CD14-positive monocyte (primary cell): ENCODE measurements at regions not wholly inside any gene's neighbourhood (a gene's known extent, or its start where the extent isn't known, plus 50 kb on each side); places are given as distances from the start of the nearest gene placed in this dataset.

Experiments
- DNase-seq, 3 donors: peaks; one replicate each; pipeline ENCODE4 v3.0.0-alpha.2; 2011 to 2022
- H2AFZ ChIP-seq: 2 replicates; pipeline ENCODE4 v1.6.0; 2012; ENCODE audit warnings: mild to moderate bottlenecking, low read depth, low read length, inconsistent platforms; ENCODE audit not compliant: insufficient read depth, poor library complexity, severe bottlenecking
- H3K27ac ChIP-seq, 2 donors: 1 replicate in 1 of 2; 2 replicates in 1 of 2; pipeline ENCODE4 v1.5.1; 2012 to 2013; ENCODE audit warnings: low read length in 2 of 2, control low read depth in 1 of 2, inconsistent platforms in 1 of 2, low read depth in 1 of 2, mild to moderate bottlenecking in 1 of 2
- H3K27me3 ChIP-seq, 2 donors: one replicate each; pipeline versions ENCODE4 v1.6.0 to v1.6.1; 2011 to 2013; ENCODE audit warnings: low read length in 2 of 2; ENCODE audit not compliant: control insufficient read depth in 2 of 2, insufficient read depth in 2 of 2
- H3K36me3 ChIP-seq, 2 donors: replicated peaks in 1 of 2; 1 replicate in 1 of 2; 2 replicates in 1 of 2; pipeline versions ENCODE4 v1.5.1 to v1.6.1; 2012 to 2013; ENCODE audit warnings: low read length in 2 of 2, control low read depth in 1 of 2, inconsistent platforms in 1 of 2, mild to moderate bottlenecking in 1 of 2; ENCODE audit not compliant: insufficient read depth in 2 of 2, control insufficient read depth in 1 of 2
- H3K4me1 ChIP-seq, 2 donors: 1 replicate in 1 of 2; 2 replicates in 1 of 2; pipeline versions ENCODE4 v1.5.1 to v1.6.1; 2012 to 2013; ENCODE audit warnings: low read length in 2 of 2, control low read depth in 1 of 2, inconsistent platforms in 1 of 2, mild to moderate bottlenecking in 1 of 2, moderate library complexity in 1 of 2; ENCODE audit not compliant: insufficient read depth in 2 of 2, control insufficient read depth in 1 of 2
- H3K4me2 ChIP-seq: replicated peaks from 2 replicates; pipeline ENCODE3; 2012; ENCODE audit warnings: low read length, moderate library complexity, mild to moderate bottlenecking; ENCODE audit not compliant: poor library complexity, severe bottlenecking; ENCODE audit errors: extremely low read depth
- H3K4me3 ChIP-seq, 3 experiments: fragments of 200-600 bp in 1 of 3; sonication (generic) in 1 of 3; replicated peaks in 1 of 3; 1 replicate in 2 of 3; 2 replicates in 1 of 3; pipeline ENCODE4 v1.5.1; 2011 to 2013; ENCODE audit warnings: low read length in 3 of 3, mild to moderate bottlenecking in 3 of 3, control low read depth in 2 of 3, low read depth in 2 of 3, inconsistent platforms in 1 of 3, moderate library complexity in 1 of 3
- H3K79me2 ChIP-seq: 2 replicates; pipeline ENCODE4 v1.6.0; 2012; ENCODE audit warnings: mild to moderate bottlenecking, control low read depth, inconsistent platforms, low read length, moderate library complexity; ENCODE audit not compliant: insufficient read depth
- H3K9ac ChIP-seq: 2 replicates; pipeline ENCODE4 v1.6.0; 2017; ENCODE audit warnings: low read length, mild to moderate bottlenecking; ENCODE audit not compliant: insufficient read depth, poor library complexity, severe bottlenecking
- H3K9me3 ChIP-seq, 2 donors: replicated peaks in 1 of 2; 1 replicate in 1 of 2; 2 replicates in 1 of 2; pipeline versions ENCODE4 v1.5.1 to v1.6.1; 2012 to 2013; ENCODE audit warnings: low read length in 2 of 2, control low read depth in 1 of 2; ENCODE audit not compliant: control insufficient read depth in 1 of 2, insufficient read depth in 1 of 2
- H4K20me1 ChIP-seq: 2 replicates; pipeline ENCODE4 v1.6.0; 2012; ENCODE audit warnings: mild to moderate bottlenecking, low read length, control low read depth, moderate library complexity; ENCODE audit not compliant: insufficient read depth
- H3K27ac Mint-ChIP-seq, 7 donors: one replicate each; pipeline ENCODE4 v1.8.0; 2020; ENCODE audit warnings: mild to moderate bottlenecking in 7 of 7, mixed read lengths in 7 of 7, moderate library complexity in 6 of 7, inconsistent platforms in 2 of 7
- H3K27me3 Mint-ChIP-seq, 3 donors: one replicate each; pipeline ENCODE4 v1.8.0; 2021 to 2022; ENCODE audit warnings: low read depth in 3 of 3, mild to moderate bottlenecking in 3 of 3, mixed read lengths in 3 of 3, moderate library complexity in 3 of 3, inconsistent platforms in 1 of 3
- H3K36me3 Mint-ChIP-seq, 2 donors: one replicate each; pipeline ENCODE4 v1.8.0; 2020; ENCODE audit warnings: mixed read lengths in 2 of 2, inconsistent platforms in 1 of 2, mild to moderate bottlenecking in 1 of 2
- H3K4me1 Mint-ChIP-seq: one replicate; pipeline ENCODE4 v1.8.0; 2020; ENCODE audit warnings: mild to moderate bottlenecking, mixed read lengths
- H3K4me3 Mint-ChIP-seq, 2 donors: one replicate each; pipeline ENCODE4 v1.8.0; 2020; ENCODE audit warnings: mild to moderate bottlenecking in 2 of 2, mixed read lengths in 2 of 2, moderate library complexity in 1 of 2
- H3K9me3 Mint-ChIP-seq, 7 donors: one replicate each; pipeline ENCODE4 v1.8.0; 2020 to 2022; ENCODE audit warnings: mixed read lengths in 7 of 7, mild to moderate bottlenecking in 6 of 7, moderate library complexity in 6 of 7, inconsistent platforms in 2 of 7
- WGBS: methylation state at CpG from one replicate; pipeline ENCODE4 v1.1.5; 2013; ENCODE audit warnings: missing lambda C conversion rate; ENCODE audit not compliant: insufficient coverage; 5-methylcytosine and 5-hydroxymethylcytosine counted together
- intact Hi-C, 2 donors: fragments of 100-400 bp; cut with micrococcal nuclease; formaldehyde crosslinking; loops; one replicate each; pipeline versions ENCODE4 v1.15.0 to v1.15.1; 2023
- TF ChIP-seq, protein P1 (sequence below): fragments of 200-600 bp; IDR thresholded peaks from one replicate; pipeline ENCODE4 v1.8.0; 2022; ENCODE audit warnings: antibody characterized with exemption, mild to moderate bottlenecking

DNA sequence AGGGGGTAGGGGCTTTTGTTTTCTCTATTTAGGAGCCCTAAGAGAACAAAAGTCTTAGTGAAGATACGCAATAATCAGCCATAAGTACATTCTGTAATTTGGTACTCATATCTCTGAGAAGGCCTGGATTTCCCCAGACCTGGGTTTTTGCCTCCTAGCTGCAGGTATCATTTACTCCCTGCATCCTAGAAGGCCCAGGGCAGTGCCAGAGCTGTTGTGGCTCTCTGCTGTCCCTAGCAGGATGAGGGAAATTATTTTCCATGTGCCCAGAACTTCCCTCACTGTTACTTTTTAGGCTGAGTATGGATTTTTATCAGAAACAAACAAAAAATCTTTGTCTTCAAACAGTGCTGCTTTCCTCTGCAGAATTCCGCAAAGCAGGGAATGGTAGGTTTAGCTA, 192.5 kb upstream of the SYT1 start:
- H3K9me3 ChIP-seq = no peaks in the 10 kb centered on the region
- no peak overlapping the region for H3K27ac ChIP-seq
- no peaks in the 10 kb centered on the region for H3K27me3 ChIP-seq
- no peak overlapping the region for H3K9ac ChIP-seq
- no peak overlapping the region for H2AFZ ChIP-seq
- Mint-ChIP-seq H3K36me3 (no peaks in the 10 kb centered on the region), H3K4me3 (no peak overlapping the region), H3K27ac (no peak overlapping the region), H3K27me3 (peaks cover 0 to 3% (median 2%) of the 10 kb centered on the region in 3 donors), H3K4me1 (no peaks in the 10 kb centered on the region), H3K9me3 (peaks cover 0 to 2% (median 0%) of the 10 kb centered on the region in 7 donors)
- no peak for DNase-seq
- WGBS = no CpG with 5 or more reads among the region's 2 CpGs
- H3K4me1 ChIP-seq = no peaks in the 10 kb centered on the region
- H4K20me1 ChIP-seq = no peaks in the 10 kb centered on the region
- no peaks in the 10 kb centered on the region for H3K79me2 ChIP-seq
- no peak overlapping the region for H3K4me2 ChIP-seq
- no peaks in the 10 kb centered on the region for H3K36me3 ChIP-seq
- TF ChIP-seq, protein P1, sequence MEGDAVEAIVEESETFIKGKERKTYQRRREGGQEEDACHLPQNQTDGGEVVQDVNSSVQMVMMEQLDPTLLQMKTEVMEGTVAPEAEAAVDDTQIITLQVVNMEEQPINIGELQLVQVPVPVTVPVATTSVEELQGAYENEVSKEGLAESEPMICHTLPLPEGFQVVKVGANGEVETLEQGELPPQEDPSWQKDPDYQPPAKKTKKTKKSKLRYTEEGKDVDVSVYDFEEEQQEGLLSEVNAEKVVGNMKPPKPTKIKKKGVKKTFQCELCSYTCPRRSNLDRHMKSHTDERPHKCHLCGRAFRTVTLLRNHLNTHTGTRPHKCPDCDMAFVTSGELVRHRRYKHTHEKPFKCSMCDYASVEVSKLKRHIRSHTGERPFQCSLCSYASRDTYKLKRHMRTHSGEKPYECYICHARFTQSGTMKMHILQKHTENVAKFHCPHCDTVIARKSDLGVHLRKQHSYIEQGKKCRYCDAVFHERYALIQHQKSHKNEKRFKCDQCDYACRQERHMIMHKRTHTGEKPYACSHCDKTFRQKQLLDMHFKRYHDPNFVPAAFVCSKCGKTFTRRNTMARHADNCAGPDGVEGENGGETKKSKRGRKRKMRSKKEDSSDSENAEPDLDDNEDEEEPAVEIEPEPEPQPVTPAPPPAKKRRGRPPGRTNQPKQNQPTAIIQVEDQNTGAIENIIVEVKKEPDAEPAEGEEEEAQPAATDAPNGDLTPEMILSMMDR = no peak
- no peak overlapping the region for H3K4me3 ChIP-seq
- intact Hi-C loops = no loop called here

DNA sequence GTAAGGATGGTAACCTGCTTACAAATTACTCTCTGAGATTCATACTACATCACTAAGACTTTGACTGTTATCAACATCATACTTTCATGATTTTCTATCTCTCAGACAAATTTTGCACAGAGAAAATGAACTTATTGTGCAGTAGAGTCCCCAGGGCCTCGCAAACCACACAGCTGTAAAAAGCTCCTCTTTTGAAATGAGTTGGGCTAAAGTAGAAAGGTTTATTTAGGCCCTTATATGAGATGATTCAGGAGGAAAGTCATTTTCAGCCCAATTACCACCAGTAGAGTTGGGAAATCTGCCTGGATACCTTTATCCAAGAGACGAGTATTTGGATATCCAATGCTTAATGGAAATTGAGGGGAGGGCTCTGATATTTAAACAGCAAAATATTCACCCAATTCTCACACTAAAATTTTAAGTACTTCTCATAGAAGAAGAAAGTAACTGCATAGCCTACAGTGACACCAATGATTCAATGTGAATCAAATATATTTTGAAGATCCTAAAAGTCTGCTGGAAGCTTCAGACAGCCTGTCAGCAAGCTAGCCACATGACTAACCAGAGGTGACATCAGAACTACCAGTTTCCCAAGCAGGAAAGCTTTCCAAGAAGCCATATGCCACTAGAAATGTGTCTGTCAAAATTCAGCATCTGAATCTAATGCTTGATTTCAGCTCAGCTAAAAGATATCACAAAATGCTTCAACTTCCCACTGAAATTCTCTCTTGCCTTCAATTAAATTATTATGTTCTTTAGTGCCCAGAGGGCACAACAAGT, 190.1 kb upstream of the SYT1 start:
- Histone ChIP-seq H3K4me3 (no peak overlapping the region), H3K4me2 (no peak overlapping the region), H3K27me3 (no peaks in the 10 kb centered on the region), H2AFZ (no peak overlapping the region), H3K36me3 (no peaks in the 10 kb centered on the region), H4K20me1 (no peaks in the 10 kb centered on the region), H3K27ac (no peak overlapping the region), H3K4me1 (no peaks in the 10 kb centered on the region), H3K9me3 (no peaks in the 10 kb centered on the region), H3K79me2 (no peaks in the 10 kb centered on the region), H3K9ac (no peak overlapping the region)
- H3K4me3 Mint-ChIP-seq = no peak overlapping the region
- H3K36me3 Mint-ChIP-seq = no peaks in the 10 kb centered on the region
- no peak overlapping the region for H3K27ac Mint-ChIP-seq
- H3K27me3 Mint-ChIP-seq = peaks cover 0 to 4% (median 1%) of the 10 kb centered on the region in 3 donors
- H3K9me3 Mint-ChIP-seq = peaks cover 0 to 2% (median 0%) of the 10 kb centered on the region in 7 donors
- TF ChIP-seq, protein P1 = no peak
- intact Hi-C loops = no loop called here
- H3K4me1 Mint-ChIP-seq = no peaks in the 10 kb centered on the region
- WGBS = no CpG with 5 or more reads among the region's 2 CpGs
- DNase-seq = no peak
